CD14-positive monocyte (primary cell): ENCODE measurements at regions not wholly inside any gene's neighbourhood (a gene's known extent, or its start where the extent isn't known, plus 50 kb on each side); places are given as distances from the start of the nearest gene placed in this dataset.

Experiments used
- DNase-seq, 3 donors: peaks; one replicate each; pipeline ENCODE4 v3.0.0-alpha.2; 2011 to 2022
- H2AFZ ChIP-seq: 2 replicates; pipeline ENCODE4 v1.6.0; 2012; ENCODE audit warnings: mild to moderate bottlenecking, low read depth, low read length, inconsistent platforms; ENCODE audit not compliant: insufficient read depth, poor library complexity, severe bottlenecking
- H3K27ac ChIP-seq, 2 donors: 1 replicate in 1 of 2; 2 replicates in 1 of 2; pipeline ENCODE4 v1.5.1; 2012 to 2013; ENCODE audit warnings: low read length in 2 of 2, control low read depth in 1 of 2, inconsistent platforms in 1 of 2, low read depth in 1 of 2, mild to moderate bottlenecking in 1 of 2
- H3K27me3 ChIP-seq, 2 donors: one replicate each; pipeline versions ENCODE4 v1.6.0 to v1.6.1; 2011 to 2013; ENCODE audit warnings: low read length in 2 of 2; ENCODE audit not compliant: control insufficient read depth in 2 of 2, insufficient read depth in 2 of 2
- H3K36me3 ChIP-seq, 2 donors: replicated peaks in 1 of 2; 1 replicate in 1 of 2; 2 replicates in 1 of 2; pipeline versions ENCODE4 v1.5.1 to v1.6.1; 2012 to 2013; ENCODE audit warnings: low read length in 2 of 2, control low read depth in 1 of 2, inconsistent platforms in 1 of 2, mild to moderate bottlenecking in 1 of 2; ENCODE audit not compliant: insufficient read depth in 2 of 2, control insufficient read depth in 1 of 2
- H3K4me1 ChIP-seq, 2 donors: 1 replicate in 1 of 2; 2 replicates in 1 of 2; pipeline versions ENCODE4 v1.5.1 to v1.6.1; 2012 to 2013; ENCODE audit warnings: low read length in 2 of 2, control low read depth in 1 of 2, inconsistent platforms in 1 of 2, mild to moderate bottlenecking in 1 of 2, moderate library complexity in 1 of 2; ENCODE audit not compliant: insufficient read depth in 2 of 2, control insufficient read depth in 1 of 2
- H3K4me2 ChIP-seq: replicated peaks from 2 replicates; pipeline ENCODE3; 2012; ENCODE audit warnings: low read length, moderate library complexity, mild to moderate bottlenecking; ENCODE audit not compliant: poor library complexity, severe bottlenecking; ENCODE audit errors: extremely low read depth
- H3K4me3 ChIP-seq, 3 experiments: fragments of 200-600 bp in 1 of 3; sonication (generic) in 1 of 3; replicated peaks in 1 of 3; 1 replicate in 2 of 3; 2 replicates in 1 of 3; pipeline ENCODE4 v1.5.1; 2011 to 2013; ENCODE audit warnings: low read length in 3 of 3, mild to moderate bottlenecking in 3 of 3, control low read depth in 2 of 3, low read depth in 2 of 3, inconsistent platforms in 1 of 3, moderate library complexity in 1 of 3
- H3K79me2 ChIP-seq: 2 replicates; pipeline ENCODE4 v1.6.0; 2012; ENCODE audit warnings: mild to moderate bottlenecking, control low read depth, inconsistent platforms, low read length, moderate library complexity; ENCODE audit not compliant: insufficient read depth
- H3K9ac ChIP-seq: 2 replicates; pipeline ENCODE4 v1.6.0; 2017; ENCODE audit warnings: low read length, mild to moderate bottlenecking; ENCODE audit not compliant: insufficient read depth, poor library complexity, severe bottlenecking
- H3K9me3 ChIP-seq, 2 donors: replicated peaks in 1 of 2; 1 replicate in 1 of 2; 2 replicates in 1 of 2; pipeline versions ENCODE4 v1.5.1 to v1.6.1; 2012 to 2013; ENCODE audit warnings: low read length in 2 of 2, control low read depth in 1 of 2; ENCODE audit not compliant: control insufficient read depth in 1 of 2, insufficient read depth in 1 of 2
- H4K20me1 ChIP-seq: 2 replicates; pipeline ENCODE4 v1.6.0; 2012; ENCODE audit warnings: mild to moderate bottlenecking, low read length, control low read depth, moderate library complexity; ENCODE audit not compliant: insufficient read depth
- H3K27ac Mint-ChIP-seq, 7 donors: one replicate each; pipeline ENCODE4 v1.8.0; 2020; ENCODE audit warnings: mild to moderate bottlenecking in 7 of 7, mixed read lengths in 7 of 7, moderate library complexity in 6 of 7, inconsistent platforms in 2 of 7
- H3K27me3 Mint-ChIP-seq, 3 donors: one replicate each; pipeline ENCODE4 v1.8.0; 2021 to 2022; ENCODE audit warnings: low read depth in 3 of 3, mild to moderate bottlenecking in 3 of 3, mixed read lengths in 3 of 3, moderate library complexity in 3 of 3, inconsistent platforms in 1 of 3
- H3K36me3 Mint-ChIP-seq, 2 donors: one replicate each; pipeline ENCODE4 v1.8.0; 2020; ENCODE audit warnings: mixed read lengths in 2 of 2, inconsistent platforms in 1 of 2, mild to moderate bottlenecking in 1 of 2
- H3K4me1 Mint-ChIP-seq: one replicate; pipeline ENCODE4 v1.8.0; 2020; ENCODE audit warnings: mild to moderate bottlenecking, mixed read lengths
- H3K4me3 Mint-ChIP-seq, 2 donors: one replicate each; pipeline ENCODE4 v1.8.0; 2020; ENCODE audit warnings: mild to moderate bottlenecking in 2 of 2, mixed read lengths in 2 of 2, moderate library complexity in 1 of 2
- H3K9me3 Mint-ChIP-seq, 7 donors: one replicate each; pipeline ENCODE4 v1.8.0; 2020 to 2022; ENCODE audit warnings: mixed read lengths in 7 of 7, mild to moderate bottlenecking in 6 of 7, moderate library complexity in 6 of 7, inconsistent platforms in 2 of 7
- CTCF ChIP-seq: fragments of 200-600 bp; IDR thresholded peaks from one replicate; pipeline ENCODE4 v1.8.0; 2022; ENCODE audit warnings: antibody characterized with exemption, mild to moderate bottlenecking
- WGBS: methylation state at CpG from one replicate; pipeline ENCODE4 v1.1.5; 2013; ENCODE audit warnings: missing lambda C conversion rate; ENCODE audit not compliant: insufficient coverage; 5-methylcytosine and 5-hydroxymethylcytosine counted together
- intact Hi-C, 2 donors: fragments of 100-400 bp; cut with micrococcal nuclease; formaldehyde crosslinking; loops; one replicate each; pipeline versions ENCODE4 v1.15.0 to v1.15.1; 2023

GRCh38 chr5:88657906-88658775, 224.8 kb downstream of the MEF2C start:
- 77% methylated on average over 1 of the region's 5 CpGs for WGBS
- Histone ChIP-seq H4K20me1 (no peaks in the 10 kb centered on the region), H3K27ac (no peak overlapping the region), H3K27me3 (peaks cover 66 to 90% of the 10 kb centered on the region in 2 donors), H3K4me2 (no peak overlapping the region), H3K9me3 (peaks cover 0 to 18% of the 10 kb centered on the region in 2 donors), H3K79me2 (no peaks in the 10 kb centered on the region), H2AFZ (no peak overlapping the region), H3K4me3 (no peak overlapping the region), H3K9ac (no peak overlapping the region), H3K36me3 (no peaks in the 10 kb centered on the region), H3K4me1 (peaks cover 14 to 15% of the 10 kb centered on the region in 2 donors)
- H3K4me3 Mint-ChIP-seq: peak overlapping the region in 1 of 2 donors; percentile 75
- intact Hi-C loops: no loop called here
- peaks cover 0 to 9% of the 10 kb centered on the region in 2 donors for H3K36me3 Mint-ChIP-seq
- peaks cover 15% of the 10 kb centered on the region for H3K4me1 Mint-ChIP-seq
- H3K9me3 Mint-ChIP-seq: peaks cover 0 to 17% (median 7%) of the 10 kb centered on the region in 7 donors
- peaks cover 45 to 66% (median 59%) of the 10 kb centered on the region in 3 donors for H3K27me3 Mint-ChIP-seq
- no peak for TF ChIP-seq CTCF
- H3K27ac Mint-ChIP-seq: no peak overlapping the region
- no peak for DNase-seq

GRCh38 chr5:88657136-88657535, 225.8 kb downstream of the MEF2C start:
- H3K27ac ChIP-seq: no peak overlapping the region
- H4K20me1 ChIP-seq: no peaks in the 10 kb centered on the region
- no peak overlapping the region for H3K27ac Mint-ChIP-seq
- no peak overlapping the region for H3K4me3 Mint-ChIP-seq
- TF ChIP-seq CTCF: no peak
- no peak overlapping the region for H3K9ac ChIP-seq
- peaks cover 0 to 9% of the 10 kb centered on the region in 2 donors for H3K36me3 Mint-ChIP-seq
- intact Hi-C loops: no loop called here
- peaks cover 36 to 63% (median 56%) of the 10 kb centered on the region in 3 donors for H3K27me3 Mint-ChIP-seq
- no peak overlapping the region for H2AFZ ChIP-seq
- H3K9me3 ChIP-seq: peaks cover 0 to 18% of the 10 kb centered on the region in 2 donors
- WGBS: no CpG with 5 or more reads among the region's 1 CpG
- peaks cover 57 to 83% of the 10 kb centered on the region in 2 donors for H3K27me3 ChIP-seq
- no peak overlapping the region for H3K4me3 ChIP-seq
- peaks cover 14 to 15% of the 10 kb centered on the region in 2 donors for H3K4me1 ChIP-seq
- DNase-seq: no peak
- H3K79me2 ChIP-seq: no peaks in the 10 kb centered on the region
- H3K9me3 Mint-ChIP-seq: peaks cover 0 to 17% (median 7%) of the 10 kb centered on the region in 7 donors
- H3K4me1 Mint-ChIP-seq: peaks cover 15% of the 10 kb centered on the region
- no peak overlapping the region for H3K4me2 ChIP-seq
- H3K36me3 ChIP-seq: no peaks in the 10 kb centered on the region
